ENCODE measurements at regions not wholly inside any gene's neighbourhood (a gene's known extent, or its start where the extent isn't known, plus 50 kb on each side); places are given as distances from the start of the nearest gene placed in this dataset.

DNA sequence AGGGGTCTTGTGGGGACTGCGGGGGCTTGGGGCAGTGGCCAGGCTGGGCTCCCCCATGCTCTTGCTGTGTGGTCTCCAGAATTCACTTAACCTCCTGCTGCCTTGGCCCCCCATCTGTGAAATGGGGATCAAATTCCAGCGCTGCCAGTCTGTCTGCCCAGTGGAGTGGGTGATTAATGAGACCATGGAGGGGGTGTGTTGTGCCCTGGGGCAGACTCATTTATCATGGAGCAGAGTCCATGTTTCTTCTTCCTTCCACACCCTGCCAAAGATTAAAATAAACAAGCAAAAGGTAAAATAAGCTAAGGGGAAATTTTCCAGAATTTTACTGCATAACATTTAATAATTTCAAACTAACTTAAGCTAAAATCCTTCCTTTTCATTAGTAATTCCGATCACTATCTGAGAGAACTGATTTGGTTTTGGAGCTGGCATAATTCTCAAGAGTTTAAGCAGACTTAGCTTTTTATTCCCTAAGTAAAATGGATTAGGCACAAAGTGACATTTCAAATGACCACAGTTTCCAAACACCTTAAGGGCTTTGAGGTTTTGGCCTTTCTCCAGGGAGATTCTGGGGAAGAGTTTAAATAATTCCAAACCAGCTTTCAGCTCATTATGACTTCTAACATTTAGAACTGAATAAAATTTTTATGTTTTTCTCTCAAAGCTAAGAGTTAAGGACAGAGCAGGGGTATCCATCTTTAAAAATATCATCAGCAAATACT lies 211.9 kb downstream of the CXCL12 start:
- Histone ChIP-seq H3K27me3 (no peaks in the 10 kb centered on the region), H3K9me3 (no peaks in the 10 kb centered on the region), H3K4me1 (peaks cover 5% of the 10 kb centered on the region; the same call in 1 of the 2 replicates), H3K4me3 (ENCODE audit: low read depth, low read length) (no peak overlapping the region), H3K36me3 (no peaks in the 10 kb centered on the region)
- no peak for DNase-seq
- TF ChIP-seq, protein P1, sequence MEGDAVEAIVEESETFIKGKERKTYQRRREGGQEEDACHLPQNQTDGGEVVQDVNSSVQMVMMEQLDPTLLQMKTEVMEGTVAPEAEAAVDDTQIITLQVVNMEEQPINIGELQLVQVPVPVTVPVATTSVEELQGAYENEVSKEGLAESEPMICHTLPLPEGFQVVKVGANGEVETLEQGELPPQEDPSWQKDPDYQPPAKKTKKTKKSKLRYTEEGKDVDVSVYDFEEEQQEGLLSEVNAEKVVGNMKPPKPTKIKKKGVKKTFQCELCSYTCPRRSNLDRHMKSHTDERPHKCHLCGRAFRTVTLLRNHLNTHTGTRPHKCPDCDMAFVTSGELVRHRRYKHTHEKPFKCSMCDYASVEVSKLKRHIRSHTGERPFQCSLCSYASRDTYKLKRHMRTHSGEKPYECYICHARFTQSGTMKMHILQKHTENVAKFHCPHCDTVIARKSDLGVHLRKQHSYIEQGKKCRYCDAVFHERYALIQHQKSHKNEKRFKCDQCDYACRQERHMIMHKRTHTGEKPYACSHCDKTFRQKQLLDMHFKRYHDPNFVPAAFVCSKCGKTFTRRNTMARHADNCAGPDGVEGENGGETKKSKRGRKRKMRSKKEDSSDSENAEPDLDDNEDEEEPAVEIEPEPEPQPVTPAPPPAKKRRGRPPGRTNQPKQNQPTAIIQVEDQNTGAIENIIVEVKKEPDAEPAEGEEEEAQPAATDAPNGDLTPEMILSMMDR (IDR thresholded peaks at IDR 0.05; ENCODE audit: low read depth, low read length): no peak

DNA sequence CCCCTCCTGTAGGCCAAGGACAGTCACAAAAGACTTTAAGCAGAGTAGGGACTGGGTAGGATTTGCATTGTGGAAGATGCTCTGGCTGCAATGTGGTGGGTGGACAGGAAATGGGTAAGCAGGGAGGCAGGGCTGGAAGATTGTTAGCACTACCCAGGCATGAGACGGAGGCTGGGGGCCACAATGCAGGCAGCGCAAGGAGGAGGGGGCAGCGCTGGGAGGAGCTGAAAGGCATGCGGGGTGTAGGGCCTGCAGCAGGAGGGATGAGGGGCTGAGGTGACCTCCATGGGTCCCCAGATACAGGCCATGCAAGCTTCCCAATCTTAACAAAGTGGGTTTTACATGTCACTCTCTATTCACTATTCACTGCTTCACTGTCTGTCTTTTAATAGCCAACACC lies 213.1 kb downstream of the CXCL12 start:
- Histone ChIP-seq H3K4me1 (peaks cover 5% of the 10 kb centered on the region; the same call in 1 of the 2 replicates), H3K4me3 (ENCODE audit: low read depth, low read length) (no peak overlapping the region), H3K9me3 (no peaks in the 10 kb centered on the region), H3K36me3 (no peaks in the 10 kb centered on the region), H3K27me3 (no peaks in the 10 kb centered on the region)
- TF ChIP-seq, protein P1 (IDR thresholded peaks at IDR 0.05; ENCODE audit: low read depth, low read length): no peak
- DNase-seq: no peak

DNA sequence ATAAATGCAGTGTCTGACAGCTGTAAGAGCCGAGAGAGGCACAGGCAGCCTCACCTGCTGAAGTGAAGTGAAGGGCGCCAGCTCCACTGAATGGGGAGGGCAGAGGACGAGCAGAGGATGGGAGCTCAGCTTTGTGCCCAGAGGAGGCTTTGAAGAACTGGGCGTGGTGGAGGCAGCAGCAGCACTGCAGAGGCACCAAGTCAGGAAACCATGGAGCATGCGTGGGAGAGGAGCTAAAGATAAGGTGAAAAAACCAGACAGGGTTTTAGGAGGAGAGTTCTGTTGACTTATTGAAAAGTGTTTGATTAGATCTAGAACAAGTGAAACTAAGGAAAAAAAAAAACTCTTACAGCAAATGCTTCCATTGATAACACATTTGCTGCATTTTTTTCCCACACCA lies 216.4 kb downstream of the CXCL12 start:
- Histone ChIP-seq H3K4me3 (ENCODE audit: low read depth, low read length) (no peak overlapping the region), H3K9me3 (no peaks in the 10 kb centered on the region), H3K36me3 (no peaks in the 10 kb centered on the region), H3K27me3 (no peaks in the 10 kb centered on the region), H3K4me1 (no peaks in the 10 kb centered on the region)
- TF ChIP-seq, protein P1 (IDR thresholded peaks at IDR 0.05; ENCODE audit: low read depth, low read length): no peak
- no peak for DNase-seq

DNA sequence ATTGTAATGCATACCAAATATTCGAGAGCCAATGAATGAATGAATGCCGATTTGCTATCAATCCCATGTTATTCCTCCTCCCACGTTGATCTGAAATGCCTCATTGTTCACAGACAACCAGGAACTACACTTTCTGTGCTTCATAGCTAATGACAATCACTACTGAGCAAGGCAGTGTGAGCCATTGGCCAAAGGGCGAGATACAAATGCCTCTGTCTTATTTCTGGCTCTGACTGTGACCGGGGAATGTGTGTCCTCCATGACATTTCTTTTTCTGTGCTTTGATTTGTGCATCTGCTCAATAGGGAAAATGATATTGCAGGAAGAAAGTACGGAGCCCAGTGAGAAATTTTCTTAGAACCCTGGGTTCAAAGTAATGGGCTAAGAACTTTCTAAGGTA lies 217.1 kb downstream of the CXCL12 start:
- no peaks in the 10 kb centered on the region for H3K27me3 ChIP-seq
- no peaks in the 10 kb centered on the region for H3K36me3 ChIP-seq
- H3K4me3 ChIP-seq (ENCODE audit: low read depth, low read length): no peak overlapping the region
- no peaks in the 10 kb centered on the region for H3K4me1 ChIP-seq
- H3K9me3 ChIP-seq: no peaks in the 10 kb centered on the region
- no peak for DNase-seq
- TF ChIP-seq, protein P1 (IDR thresholded peaks at IDR 0.05; ENCODE audit: low read depth, low read length): no peak

GRCh38 chr10:44166441-44166840 lies 218.5 kb downstream of the CXCL12 start:
- DNase-seq: no peak
- H3K4me3 ChIP-seq (ENCODE audit: low read depth, low read length): no peak overlapping the region
- H3K9me3 ChIP-seq: no peaks in the 10 kb centered on the region

More at GRCh38 chr10:44166441-44166840, 218.5 kb downstream of the CXCL12 start:
- no peaks in the 10 kb centered on the region for H3K4me1 ChIP-seq
- H3K27me3 ChIP-seq: no peaks in the 10 kb centered on the region
- TF ChIP-seq, protein P1 (IDR thresholded peaks at IDR 0.05; ENCODE audit: low read depth, low read length): no peak
- no peaks in the 10 kb centered on the region for H3K36me3 ChIP-seq
